PC-9 (cell line): ENCODE measurements at regions not wholly inside any gene's neighbourhood (a gene's known extent, or its start where the extent isn't known, plus 50 kb on each side); places are given as distances from the start of the nearest gene placed in this dataset.

Experiments used
- BruUV-seq: library from RNA; stranded (reverse); fragments of 400-500 nt; replicated peaks from 2 replicates; lab custom pipeline; 2021; lab: Mats Ljungman, UMichigan
- CTCF ChIA-PET: fragments of 300-600 bp; sonication (Branson Sonifier 250); formaldehyde crosslinking; loops from one replicate; lab custom pipeline; 2022; ENCODE audit warnings: antibody characterized with exemption; lab: Charles Lee
- POLR2A ChIA-PET: fragments of 300-600 bp; sonication (Branson Sonifier 250); formaldehyde crosslinking; loops from one replicate; lab custom pipeline; 2022; ENCODE audit warnings: antibody characterized with exemption; ENCODE audit not compliant: unreplicated experiment; lab: Charles Lee
- DNase-seq, 2 experiments: peaks; one replicate each; pipeline versions ENCODE4 v3.0.0 to v3.0.0-alpha.2; 2015 to 2022; ENCODE audit warnings: mixed read lengths in 1 of 2
- H2AFZ ChIP-seq: fragments of 200-600 bp; sonication (generic); 2 replicates; pipeline ENCODE4 v1.8.1; 2017; ENCODE audit warnings: antibody characterized with exemption
- H3F3A ChIP-seq: fragments of 200-600 bp; sonication (generic); 2 replicates; pipeline ENCODE4 v1.8.1; 2017; ENCODE audit warnings: antibody characterized with exemption, mild to moderate bottlenecking, low read depth; ENCODE audit not compliant: insufficient read depth
- H3K27ac ChIP-seq: fragments of 200-600 bp; sonication (generic); 2 replicates; pipeline ENCODE4 v1.6.1; 2016; ENCODE audit warnings: mixed run types
- H3K27me3 ChIP-seq: fragments of 200-600 bp; sonication (generic); 2 replicates; pipeline ENCODE4 v1.6.1; 2016; ENCODE audit warnings: low read depth, mixed run types; ENCODE audit not compliant: insufficient read depth
- H3K36me3 ChIP-seq: fragments of 200-600 bp; sonication (generic); 2 replicates; pipeline ENCODE4 v1.6.1; 2016; ENCODE audit warnings: low read depth, mixed run types
- H3K4me1 ChIP-seq: fragments of 200-600 bp; sonication (generic); replicated peaks from 2 replicates; pipeline ENCODE4 v1.6.1; 2016; ENCODE audit warnings: mixed run types; ENCODE audit not compliant: insufficient read depth
- H3K4me2 ChIP-seq: fragments of 200-600 bp; sonication (generic); 2 replicates; pipeline ENCODE4 v1.6.1; 2017; ENCODE audit warnings: mixed run types
- H3K4me3 ChIP-seq: fragments of 200-600 bp; sonication (generic); 2 replicates; pipeline ENCODE4 v1.6.1; 2016; ENCODE audit warnings: mixed run types
- H3K79me2 ChIP-seq: fragments of 200-600 bp; sonication (generic); 2 replicates; pipeline ENCODE4 v1.6.1; 2017; ENCODE audit warnings: low read depth, mixed run types
- H3K9me2 ChIP-seq: fragments of 200-600 bp; sonication (generic); 2 replicates; pipeline ENCODE4 v1.8.1; 2017; ENCODE audit warnings: mild to moderate bottlenecking; ENCODE audit not compliant: insufficient read depth
- H3K9me3 ChIP-seq: fragments of 200-600 bp; sonication (generic); 2 replicates; pipeline ENCODE4 v1.8.1; 2016; ENCODE audit warnings: low read depth; ENCODE audit not compliant: insufficient read depth
- H4K20me1 ChIP-seq: fragments of 200-600 bp; sonication (generic); 2 replicates; pipeline ENCODE4 v1.8.1; 2017; ENCODE audit not compliant: insufficient read depth
- EZH2 ChIP-seq: fragments of 200-600 bp; sonication (generic); IDR thresholded peaks from 2 replicates; pipeline ENCODE4 v1.8.0; 2017; ENCODE audit warnings: antibody characterized with exemption, low read depth
- intact Hi-C: fragments of 100-400 bp; cut with micrococcal nuclease; formaldehyde crosslinking; loops from one replicate; pipeline ENCODE4 v1.10.0; 2022; ENCODE audit not compliant: unreplicated experiment
- TF ChIP-seq, protein P1 (sequence below): fragments of 200-600 bp; sonication (generic); conservative IDR thresholded peaks from 2 replicates; pipeline ENCODE4 v1.6.1; 2017; ENCODE audit warnings: mixed run types, antibody characterized with exemption, mild to moderate bottlenecking, moderate library complexity

DNA sequence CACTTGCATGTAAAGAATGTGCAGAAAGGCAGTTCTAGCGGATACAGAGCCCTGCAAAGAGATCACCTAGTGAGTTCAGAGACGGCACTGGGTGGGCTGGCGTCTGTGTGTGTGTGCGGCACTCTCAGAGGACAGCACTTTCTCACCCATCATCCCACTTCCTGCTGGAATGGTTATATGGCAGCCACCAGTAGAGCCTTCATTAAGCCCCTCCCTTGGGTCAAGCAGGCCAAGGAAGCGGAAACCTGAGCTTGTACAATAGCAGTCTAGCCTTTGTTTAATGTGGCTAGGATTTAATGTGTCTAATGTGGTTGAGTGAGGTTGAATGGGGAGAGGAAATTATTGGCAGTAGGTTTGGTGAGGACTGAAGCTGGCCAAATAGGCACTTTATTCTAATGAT is 88.3 kb upstream of the ELAC2 start:
- Histone ChIP-seq H3K9me3 (no peaks in the 10 kb centered on the region), H2AFZ (no peak overlapping the region), H3K4me2 (no peak overlapping the region), H3K9me2 (no peaks in the 10 kb centered on the region), H3K36me3 (no peaks in the 10 kb centered on the region), H3K79me2 (no peaks in the 10 kb centered on the region), H3K4me1 (no peaks in the 10 kb centered on the region), H4K20me1 (no peaks in the 10 kb centered on the region), H3K27ac (no peak overlapping the region), H3K27me3 (peaks cover 16% of the 10 kb centered on the region), H3F3A (no peaks in the 10 kb centered on the region), H3K4me3 (no peak overlapping the region)
- BruUV-seq = no TSS peak
- CTCF ChIA-PET = no interaction called here
- POLR2A ChIA-PET = no interaction called here
- no peak for DNase-seq
- no peak for TF ChIP-seq EZH2
- TF ChIP-seq, protein P1, sequence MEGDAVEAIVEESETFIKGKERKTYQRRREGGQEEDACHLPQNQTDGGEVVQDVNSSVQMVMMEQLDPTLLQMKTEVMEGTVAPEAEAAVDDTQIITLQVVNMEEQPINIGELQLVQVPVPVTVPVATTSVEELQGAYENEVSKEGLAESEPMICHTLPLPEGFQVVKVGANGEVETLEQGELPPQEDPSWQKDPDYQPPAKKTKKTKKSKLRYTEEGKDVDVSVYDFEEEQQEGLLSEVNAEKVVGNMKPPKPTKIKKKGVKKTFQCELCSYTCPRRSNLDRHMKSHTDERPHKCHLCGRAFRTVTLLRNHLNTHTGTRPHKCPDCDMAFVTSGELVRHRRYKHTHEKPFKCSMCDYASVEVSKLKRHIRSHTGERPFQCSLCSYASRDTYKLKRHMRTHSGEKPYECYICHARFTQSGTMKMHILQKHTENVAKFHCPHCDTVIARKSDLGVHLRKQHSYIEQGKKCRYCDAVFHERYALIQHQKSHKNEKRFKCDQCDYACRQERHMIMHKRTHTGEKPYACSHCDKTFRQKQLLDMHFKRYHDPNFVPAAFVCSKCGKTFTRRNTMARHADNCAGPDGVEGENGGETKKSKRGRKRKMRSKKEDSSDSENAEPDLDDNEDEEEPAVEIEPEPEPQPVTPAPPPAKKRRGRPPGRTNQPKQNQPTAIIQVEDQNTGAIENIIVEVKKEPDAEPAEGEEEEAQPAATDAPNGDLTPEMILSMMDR = no peak
- intact Hi-C loops = no loop called here

- TF ChIP-seq, protein P1 = no peak
- TF ChIP-seq EZH2 = no peak
- no peak overlapping the region for H3K4me2 ChIP-seq
- intact Hi-C loops = no loop called here
- no peaks in the 10 kb centered on the region for H3F3A ChIP-seq
- no peaks in the 10 kb centered on the region for H3K9me2 ChIP-seq
- no peaks in the 10 kb centered on the region for H3K9me3 ChIP-seq
- BruUV-seq = no TSS peak
- no peak overlapping the region for H3K4me3 ChIP-seq
- no peak overlapping the region for H3K27ac ChIP-seq
- H4K20me1 ChIP-seq = no peaks in the 10 kb centered on the region
- peaks cover 25% of the 10 kb centered on the region for H3K27me3 ChIP-seq
- H3K4me1 ChIP-seq = no peaks in the 10 kb centered on the region
- ChIA-PET POLR2A (no interaction called here), CTCF (no interaction called here)
- no peaks in the 10 kb centered on the region for H3K79me2 ChIP-seq
- H2AFZ ChIP-seq = no peak overlapping the region
- DNase-seq = no peak
- H3K36me3 ChIP-seq = no peaks in the 10 kb centered on the region
Observed at GRCh38 chr17:13104576-13104975, 86.7 kb upstream of the ELAC2 start.

- Histone ChIP-seq H3K9me3 (no peaks in the 10 kb centered on the region), H3K36me3 (no peaks in the 10 kb centered on the region), H4K20me1 (no peaks in the 10 kb centered on the region), H3K9me2 (no peaks in the 10 kb centered on the region), H3K79me2 (no peaks in the 10 kb centered on the region), H2AFZ (no peak overlapping the region), H3K4me1 (no peaks in the 10 kb centered on the region), H3K27ac (no peak overlapping the region), H3K4me2 (no peak overlapping the region), H3F3A (no peaks in the 10 kb centered on the region), H3K27me3 (peaks cover 30% of the 10 kb centered on the region), H3K4me3 (no peak overlapping the region)
- POLR2A ChIA-PET = no interaction called here
- TF ChIP-seq, protein P1 = no peak
- no peak for TF ChIP-seq EZH2
- BruUV-seq = no TSS peak
- DNase-seq = no peak
- CTCF ChIA-PET = interaction anchor here (0.6 kb wide), 1 partner anchor 238 kb away, joined by 3 read pairs; no protein-coding TSS in a partner anchor
- intact Hi-C loops = no loop called here
Observed at GRCh38 chr17:13102477-13102876, 84.7 kb upstream of the ELAC2 start.
